ENCODE measurements at regions not wholly inside any gene's neighbourhood (a gene's known extent, or its start where the extent isn't known, plus 50 kb on each side); places are given as distances from the start of the nearest gene placed in this dataset.

DNA sequence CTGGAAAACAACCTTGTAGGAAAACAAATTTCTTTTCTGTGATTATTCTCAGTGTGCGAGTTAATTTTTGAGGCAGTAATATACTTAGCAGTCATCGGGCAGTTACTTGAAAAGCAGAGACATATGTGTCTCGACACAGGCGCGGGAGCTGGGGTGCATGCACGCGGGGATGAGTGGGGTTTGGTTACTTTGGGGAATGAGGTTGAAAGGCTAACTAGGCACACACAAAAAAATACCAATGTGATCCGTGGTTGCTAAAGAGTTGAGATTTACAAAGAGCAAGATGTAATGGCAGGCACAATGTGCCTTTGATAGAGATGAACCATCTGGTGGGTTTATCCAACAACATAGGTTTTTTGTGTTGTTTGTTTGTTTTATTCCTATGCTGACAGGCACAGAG lies 703.8 kb upstream of the EEF2KMT start:
- TF ChIP-seq, protein P1, sequence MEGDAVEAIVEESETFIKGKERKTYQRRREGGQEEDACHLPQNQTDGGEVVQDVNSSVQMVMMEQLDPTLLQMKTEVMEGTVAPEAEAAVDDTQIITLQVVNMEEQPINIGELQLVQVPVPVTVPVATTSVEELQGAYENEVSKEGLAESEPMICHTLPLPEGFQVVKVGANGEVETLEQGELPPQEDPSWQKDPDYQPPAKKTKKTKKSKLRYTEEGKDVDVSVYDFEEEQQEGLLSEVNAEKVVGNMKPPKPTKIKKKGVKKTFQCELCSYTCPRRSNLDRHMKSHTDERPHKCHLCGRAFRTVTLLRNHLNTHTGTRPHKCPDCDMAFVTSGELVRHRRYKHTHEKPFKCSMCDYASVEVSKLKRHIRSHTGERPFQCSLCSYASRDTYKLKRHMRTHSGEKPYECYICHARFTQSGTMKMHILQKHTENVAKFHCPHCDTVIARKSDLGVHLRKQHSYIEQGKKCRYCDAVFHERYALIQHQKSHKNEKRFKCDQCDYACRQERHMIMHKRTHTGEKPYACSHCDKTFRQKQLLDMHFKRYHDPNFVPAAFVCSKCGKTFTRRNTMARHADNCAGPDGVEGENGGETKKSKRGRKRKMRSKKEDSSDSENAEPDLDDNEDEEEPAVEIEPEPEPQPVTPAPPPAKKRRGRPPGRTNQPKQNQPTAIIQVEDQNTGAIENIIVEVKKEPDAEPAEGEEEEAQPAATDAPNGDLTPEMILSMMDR (IDR thresholded peaks at IDR 0.05; ENCODE audit: insufficient read depth, low read length, poor library complexity, severe bottlenecking): no peak
- no peak for TF ChIP-seq EZH2phosphoT487 (conservative IDR thresholded peaks at IDR 0.05; ENCODE audit: low read length)

All from SU-DHL-6 (cell line).